GM12878 (cell line): ENCODE measurements at regions not wholly inside any gene's neighbourhood (a gene's known extent, or its start where the extent isn't known, plus 50 kb on each side); places are given as distances from the start of the nearest gene placed in this dataset.

Experiments
- FOS ChIP-seq: IDR thresholded peaks from 3 replicates; pipeline ENCODE4 v1.6.1; 2011; ENCODE audit warnings: borderline replicate concordance; ENCODE audit not compliant: insufficient read length; ENCODE audit errors: extremely low read depth
- JUNB ChIP-seq: IDR thresholded peaks from 2 replicates; pipeline ENCODE4 v1.6.1; 2016; ENCODE audit warnings: antibody characterized with exemption, mild to moderate bottlenecking
- POLR2A ChIP-seq: IDR thresholded peaks from 2 replicates; pipeline ENCODE4 v1.6.1; 2011; ENCODE audit warnings: low read depth, mild to moderate bottlenecking, low read length
- SP1 ChIP-seq: IDR thresholded peaks from one replicate; pipeline ENCODE4 v1.6.1; 2011; ENCODE audit warnings: low read depth, low read length
- TF ChIP-seq, protein P1 (sequence below): fragments of 450-650 bp; IDR thresholded peaks from 2 replicates; pipeline ENCODE4 v1.6.1; 2017; ENCODE audit warnings: antibody characterized with exemption, mild to moderate bottlenecking, moderate library complexity
- TF ChIP-seq, protein P2 (sequence below), 3 experiments: IDR thresholded peaks in 2 of 3; conservative IDR thresholded peaks in 1 of 3; 2 replicates each; pipeline ENCODE4 v1.5.1; 2011; ENCODE audit warnings: low read depth in 3 of 3, low read length in 3 of 3, mild to moderate bottlenecking in 3 of 3, control low read depth in 2 of 3, moderate library complexity in 2 of 3, inconsistent platforms in 1 of 3, mixed read lengths in 1 of 3; ENCODE audit not compliant: control insufficient read depth in 2 of 3, insufficient read depth in 1 of 3; ENCODE audit errors: extremely low read depth in 1 of 3
- TF ChIP-seq, protein P3 (sequence below): fragments of 450-650 bp; formaldehyde crosslinking; IDR thresholded peaks from 2 replicates; pipeline ENCODE4 v1.4.0; 2020; ENCODE audit warnings: mild to moderate bottlenecking, moderate library complexity

DNA sequence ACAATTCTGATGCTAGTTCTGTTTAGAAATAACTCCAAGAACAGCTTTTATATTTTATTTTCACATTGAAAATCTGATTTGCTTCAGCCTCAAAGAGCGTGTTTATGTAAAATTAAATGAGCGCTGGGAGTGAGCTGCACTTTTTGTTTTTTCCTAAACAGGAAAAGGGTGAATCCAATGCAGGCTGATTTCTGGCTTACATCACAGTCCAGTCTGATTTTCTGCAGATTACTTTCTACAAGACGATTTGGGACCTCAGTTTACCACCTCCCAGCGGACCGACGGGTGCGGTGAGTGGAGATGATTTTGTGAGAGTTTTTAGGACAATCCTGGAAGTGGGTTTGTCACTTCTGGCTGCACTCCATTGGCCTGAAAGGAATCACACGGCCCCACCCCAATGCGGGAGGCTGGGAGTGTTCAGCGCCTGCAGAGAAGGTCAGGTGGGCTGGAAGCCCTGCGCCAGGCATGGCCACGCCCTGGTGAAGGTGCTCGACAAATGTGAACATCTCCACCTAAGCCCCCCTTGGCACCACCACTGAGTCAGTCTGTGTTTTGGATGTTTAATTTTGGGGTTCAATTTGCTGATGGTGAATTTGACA is 90.1 kb downstream of the ANKRD10 start:
- TF ChIP-seq JUNB (no peak), FOS (no peak), SP1 (no peak), POLR2A (no peak)
- TF ChIP-seq, protein P1, sequence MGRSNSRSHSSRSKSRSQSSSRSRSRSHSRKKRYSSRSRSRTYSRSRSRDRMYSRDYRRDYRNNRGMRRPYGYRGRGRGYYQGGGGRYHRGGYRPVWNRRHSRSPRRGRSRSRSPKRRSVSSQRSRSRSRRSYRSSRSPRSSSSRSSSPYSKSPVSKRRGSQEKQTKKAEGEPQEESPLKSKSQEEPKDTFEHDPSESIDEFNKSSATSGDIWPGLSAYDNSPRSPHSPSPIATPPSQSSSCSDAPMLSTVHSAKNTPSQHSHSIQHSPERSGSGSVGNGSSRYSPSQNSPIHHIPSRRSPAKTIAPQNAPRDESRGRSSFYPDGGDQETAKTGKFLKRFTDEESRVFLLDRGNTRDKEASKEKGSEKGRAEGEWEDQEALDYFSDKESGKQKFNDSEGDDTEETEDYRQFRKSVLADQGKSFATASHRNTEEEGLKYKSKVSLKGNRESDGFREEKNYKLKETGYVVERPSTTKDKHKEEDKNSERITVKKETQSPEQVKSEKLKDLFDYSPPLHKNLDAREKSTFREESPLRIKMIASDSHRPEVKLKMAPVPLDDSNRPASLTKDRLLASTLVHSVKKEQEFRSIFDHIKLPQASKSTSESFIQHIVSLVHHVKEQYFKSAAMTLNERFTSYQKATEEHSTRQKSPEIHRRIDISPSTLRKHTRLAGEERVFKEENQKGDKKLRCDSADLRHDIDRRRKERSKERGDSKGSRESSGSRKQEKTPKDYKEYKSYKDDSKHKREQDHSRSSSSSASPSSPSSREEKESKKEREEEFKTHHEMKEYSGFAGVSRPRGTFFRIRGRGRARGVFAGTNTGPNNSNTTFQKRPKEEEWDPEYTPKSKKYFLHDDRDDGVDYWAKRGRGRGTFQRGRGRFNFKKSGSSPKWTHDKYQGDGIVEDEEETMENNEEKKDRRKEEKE = no peak
- TF ChIP-seq, protein P2, sequence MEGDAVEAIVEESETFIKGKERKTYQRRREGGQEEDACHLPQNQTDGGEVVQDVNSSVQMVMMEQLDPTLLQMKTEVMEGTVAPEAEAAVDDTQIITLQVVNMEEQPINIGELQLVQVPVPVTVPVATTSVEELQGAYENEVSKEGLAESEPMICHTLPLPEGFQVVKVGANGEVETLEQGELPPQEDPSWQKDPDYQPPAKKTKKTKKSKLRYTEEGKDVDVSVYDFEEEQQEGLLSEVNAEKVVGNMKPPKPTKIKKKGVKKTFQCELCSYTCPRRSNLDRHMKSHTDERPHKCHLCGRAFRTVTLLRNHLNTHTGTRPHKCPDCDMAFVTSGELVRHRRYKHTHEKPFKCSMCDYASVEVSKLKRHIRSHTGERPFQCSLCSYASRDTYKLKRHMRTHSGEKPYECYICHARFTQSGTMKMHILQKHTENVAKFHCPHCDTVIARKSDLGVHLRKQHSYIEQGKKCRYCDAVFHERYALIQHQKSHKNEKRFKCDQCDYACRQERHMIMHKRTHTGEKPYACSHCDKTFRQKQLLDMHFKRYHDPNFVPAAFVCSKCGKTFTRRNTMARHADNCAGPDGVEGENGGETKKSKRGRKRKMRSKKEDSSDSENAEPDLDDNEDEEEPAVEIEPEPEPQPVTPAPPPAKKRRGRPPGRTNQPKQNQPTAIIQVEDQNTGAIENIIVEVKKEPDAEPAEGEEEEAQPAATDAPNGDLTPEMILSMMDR (IDR thresholded peaks at IDR 0.05 in 2 of 3, conservative IDR thresholded peaks at IDR 0.05 in 1 of 3; ENCODE audit: control insufficient read depth in 2 of 3, extremely low read depth in 1 of 3, insufficient read depth in 1 of 3, low read depth in 3 of 3, low read length in 3 of 3) = no peak
- TF ChIP-seq, protein P3, sequence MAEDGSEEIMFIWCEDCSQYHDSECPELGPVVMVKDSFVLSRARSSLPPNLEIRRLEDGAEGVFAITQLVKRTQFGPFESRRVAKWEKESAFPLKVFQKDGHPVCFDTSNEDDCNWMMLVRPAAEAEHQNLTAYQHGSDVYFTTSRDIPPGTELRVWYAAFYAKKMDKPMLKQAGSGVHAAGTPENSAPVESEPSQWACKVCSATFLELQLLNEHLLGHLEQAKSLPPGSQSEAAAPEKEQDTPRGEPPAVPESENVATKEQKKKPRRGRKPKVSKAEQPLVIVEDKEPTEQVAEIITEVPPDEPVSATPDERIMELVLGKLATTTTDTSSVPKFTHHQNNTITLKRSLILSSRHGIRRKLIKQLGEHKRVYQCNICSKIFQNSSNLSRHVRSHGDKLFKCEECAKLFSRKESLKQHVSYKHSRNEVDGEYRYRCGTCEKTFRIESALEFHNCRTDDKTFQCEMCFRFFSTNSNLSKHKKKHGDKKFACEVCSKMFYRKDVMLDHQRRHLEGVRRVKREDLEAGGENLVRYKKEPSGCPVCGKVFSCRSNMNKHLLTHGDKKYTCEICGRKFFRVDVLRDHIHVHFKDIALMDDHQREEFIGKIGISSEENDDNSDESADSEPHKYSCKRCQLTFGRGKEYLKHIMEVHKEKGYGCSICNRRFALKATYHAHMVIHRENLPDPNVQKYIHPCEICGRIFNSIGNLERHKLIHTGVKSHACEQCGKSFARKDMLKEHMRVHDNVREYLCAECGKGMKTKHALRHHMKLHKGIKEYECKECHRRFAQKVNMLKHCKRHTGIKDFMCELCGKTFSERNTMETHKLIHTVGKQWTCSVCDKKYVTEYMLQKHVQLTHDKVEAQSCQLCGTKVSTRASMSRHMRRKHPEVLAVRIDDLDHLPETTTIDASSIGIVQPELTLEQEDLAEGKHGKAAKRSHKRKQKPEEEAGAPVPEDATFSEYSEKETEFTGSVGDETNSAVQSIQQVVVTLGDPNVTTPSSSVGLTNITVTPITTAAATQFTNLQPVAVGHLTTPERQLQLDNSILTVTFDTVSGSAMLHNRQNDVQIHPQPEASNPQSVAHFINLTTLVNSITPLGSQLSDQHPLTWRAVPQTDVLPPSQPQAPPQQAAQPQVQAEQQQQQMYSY = no peak
